GM23338 (cell line): ENCODE measurements at regions not wholly inside any gene's neighbourhood (a gene's known extent, or its start where the extent isn't known, plus 50 kb on each side); places are given as distances from the start of the nearest gene placed in this dataset.
"Not testable (repeated sequence)": the region's sequence is repeated elsewhere in the genome, so short reads cannot be mapped to it uniquely, and the experiment has no call there.

Experiments used
- ATAC-seq: fragments of 200-7000 bp; cut with Tn5 transposase; 3 replicates; pipeline ENCODE4 v1.9.1; 2020
- DNase-seq: peaks from one replicate; pipeline ENCODE4 v3.0.0-alpha.2; 2015; ENCODE audit warnings: low spot score
- H2AFZ ChIP-seq: fragments of 200-600 bp; sonication (generic); 2 replicates; pipeline ENCODE4 v1.8.0; 2016; ENCODE audit warnings: antibody characterized with exemption, mild to moderate bottlenecking, moderate library complexity
- H3F3A ChIP-seq: fragments of 200-600 bp; sonication (generic); replicated peaks from 2 replicates; pipeline ENCODE4 v1.8.0; 2017; ENCODE audit warnings: antibody characterized with exemption, mixed run types, low read depth
- H3K27ac ChIP-seq: fragments of 200-600 bp; sonication (generic); 2 replicates; pipeline ENCODE4 v1.6.1; 2016; ENCODE audit warnings: low read depth
- H3K27me3 ChIP-seq: fragments of 200-600 bp; sonication (generic); 2 replicates; pipeline ENCODE4 v1.8.0; 2016; ENCODE audit warnings: mild to moderate bottlenecking, mixed run types, moderate library complexity; ENCODE audit not compliant: insufficient read depth
- H3K36me3 ChIP-seq: fragments of 200-600 bp; sonication (generic); 2 replicates; pipeline ENCODE4 v1.8.0; 2016; ENCODE audit warnings: mild to moderate bottlenecking; ENCODE audit not compliant: insufficient read depth
- H3K4me1 ChIP-seq: fragments of 200-600 bp; sonication (generic); 2 replicates; pipeline ENCODE4 v1.8.0; 2016; ENCODE audit warnings: mild to moderate bottlenecking, moderate library complexity; ENCODE audit not compliant: insufficient read depth
- H3K4me2 ChIP-seq: fragments of 200-600 bp; sonication (generic); 2 replicates; pipeline ENCODE4 v1.7.1; 2017; ENCODE audit warnings: mixed run types
- H3K4me3 ChIP-seq: fragments of 200-600 bp; sonication (generic); 2 replicates; pipeline ENCODE4 v1.6.1; 2016; ENCODE audit warnings: mixed run types
- H3K79me2 ChIP-seq: fragments of 200-600 bp; sonication (generic); replicated peaks from 2 replicates; pipeline ENCODE4 v1.8.0; 2017; ENCODE audit warnings: mild to moderate bottlenecking; ENCODE audit not compliant: insufficient read depth
- H3K9me2 ChIP-seq: fragments of 200-600 bp; sonication (generic); 2 replicates; pipeline ENCODE4 v1.8.0; 2017; ENCODE audit not compliant: insufficient read depth
- H4K20me1 ChIP-seq: fragments of 200-600 bp; sonication (generic); replicated peaks from 2 replicates; pipeline ENCODE4 v1.8.0; 2017; ENCODE audit warnings: mild to moderate bottlenecking; ENCODE audit not compliant: insufficient read depth
- H3K27ac Mint-ChIP-seq: 2 replicates; pipeline ENCODE4 v1.8.0; 2020; ENCODE audit warnings: inconsistent platforms, mild to moderate bottlenecking, moderate library complexity, mixed read lengths
- H3K27me3 Mint-ChIP-seq: 3 replicates; pipeline ENCODE4 v1.8.0; 2022; ENCODE audit warnings: low read depth, mild to moderate bottlenecking, moderate library complexity, mixed read lengths, inconsistent platforms; ENCODE audit not compliant: insufficient read depth, poor library complexity
- H3K36me3 Mint-ChIP-seq: 3 replicates; pipeline ENCODE4 v1.8.0; 2021; ENCODE audit warnings: low read depth, mild to moderate bottlenecking, inconsistent platforms, moderate library complexity, mixed read lengths
- H3K4me1 Mint-ChIP-seq: 3 replicates; pipeline ENCODE4 v1.8.0; 2020; ENCODE audit warnings: mild to moderate bottlenecking, inconsistent platforms, mixed read lengths
- H3K4me3 Mint-ChIP-seq: 3 replicates; pipeline ENCODE4 v1.8.0; 2021; ENCODE audit warnings: moderate library complexity, mild to moderate bottlenecking, inconsistent platforms, mixed read lengths
- H3K9me3 Mint-ChIP-seq: 3 replicates; pipeline ENCODE4 v1.8.0; 2020; ENCODE audit warnings: moderate library complexity, mild to moderate bottlenecking, inconsistent platforms, mixed read lengths
- CTCF ChIP-seq, 2 experiments: fragments of 200-600 bp in 1 of 2; sonication (generic) in 1 of 2; conservative IDR thresholded peaks; 2 replicates each; pipeline versions ENCODE4 v1.5.1 to v1.6.1; 2016 to 2017; ENCODE audit warnings: antibody characterized with exemption in 2 of 2, low read depth in 2 of 2, mild to moderate bottlenecking in 2 of 2, moderate library complexity in 1 of 2
- JUNB ChIP-seq: IDR thresholded peaks from one replicate; pipeline ENCODE4 v1.6.1; 2016; ENCODE audit warnings: antibody characterized with exemption; ENCODE audit not compliant: unreplicated experiment
- REST ChIP-seq: IDR thresholded peaks from one replicate; pipeline ENCODE4 v1.6.1; 2018; ENCODE audit warnings: antibody characterized with exemption; ENCODE audit not compliant: unreplicated experiment
- ZNF462 ChIP-seq: fragments of 250-450 bp; sonication (Bioruptor Pico); IDR thresholded peaks from 2 replicates; pipeline ENCODE4 v1.5.0; 2020; ENCODE audit warnings: mild to moderate bottlenecking, moderate library complexity

- Mint-ChIP-seq H3K27ac (no peak overlapping the region), H3K4me3 (no peak overlapping the region), H3K9me3 (peaks cover 36% of the 10 kb centered on the region), H3K4me1 (no peaks in the 10 kb centered on the region), H3K36me3 (peaks cover 2% of the 10 kb centered on the region; the same call in 2 of the 3 replicates), H3K27me3 (no peaks in the 10 kb centered on the region)
- TF ChIP-seq REST = no peak
- no peak for TF ChIP-seq CTCF (conservative IDR thresholded peaks at IDR 0.05; ENCODE audit: low read depth in 2 of 2)
- TF ChIP-seq JUNB = no peak
- TF ChIP-seq ZNF462 (CRISPR knock-in tag) = no peak
- no peaks in the 10 kb centered on the region for H3K27me3 ChIP-seq
- no peak overlapping the region for H3K4me3 ChIP-seq
- no peaks in the 10 kb centered on the region for H3K36me3 ChIP-seq
- no peak overlapping the region for H3K4me2 ChIP-seq
- H4K20me1 ChIP-seq = no peaks in the 10 kb centered on the region
- no peaks in the 10 kb centered on the region for H3F3A ChIP-seq
- no peak overlapping the region for H2AFZ ChIP-seq
- H3K79me2 ChIP-seq = no peaks in the 10 kb centered on the region
- no peaks in the 10 kb centered on the region for H3K9me2 ChIP-seq
- no peak overlapping the region for H3K27ac ChIP-seq
- H3K4me1 ChIP-seq = no peaks in the 10 kb centered on the region
- DNase-seq = peak; percentile 0
- ATAC-seq = no peak
Observed at GRCh38 chrX:152037183-152037582, 62.7 kb upstream of the GABRE start.

- ATAC-seq, H2AFZ ChIP-seq, H3K9me3 Mint-ChIP-seq, H4K20me1 ChIP-seq, H3K36me3 Mint-ChIP-seq, H3K27me3 ChIP-seq, H3K4me2 ChIP-seq, H3K36me3 ChIP-seq, H3K4me3 ChIP-seq, H3K9me2 ChIP-seq, H3K4me3 Mint-ChIP-seq, H3K27ac ChIP-seq, H3K27ac Mint-ChIP-seq, DNase-seq, H3K4me1 ChIP-seq, H3K4me1 Mint-ChIP-seq, H3F3A ChIP-seq, H3K27me3 Mint-ChIP-seq, H3K79me2 ChIP-seq: not testable (repeated sequence)
Observed at GRCh38 chrX:152031346-152031745, 56.9 kb upstream of the GABRE start.
